T-helper 17 cell (primary cell): ENCODE measurements at regions not wholly inside any gene's neighbourhood (a gene's known extent, or its start where the extent isn't known, plus 50 kb on each side); places are given as distances from the start of the nearest gene placed in this dataset.

Experiments
- ATAC-seq: fragments of 150-1000 bp; cut with Tn5 transposase; 2 replicates; pipeline ENCODE4 v1.10.0; 2021; ENCODE audit warnings: mild to moderate bottlenecking, moderate library complexity
- DNase-seq, 3 donors: peaks; one replicate each; pipeline versions ENCODE4 v3.0.0 to v3.0.0-alpha.2; 2020 to 2021
- H3K9me3 ChIP-seq: one replicate; pipeline ENCODE4 v1.7.0; 2013; ENCODE audit warnings: low read length, mild to moderate bottlenecking; ENCODE audit not compliant: control insufficient read depth, poor library complexity, severe bottlenecking
- H3K27ac Mint-ChIP-seq: one replicate; pipeline ENCODE4 v1.8.0; 2022; ENCODE audit warnings: mild to moderate bottlenecking, moderate library complexity, mixed read lengths
- H3K27me3 Mint-ChIP-seq: one replicate; pipeline ENCODE4 v1.8.0; 2022; ENCODE audit warnings: mixed read lengths
- H3K36me3 Mint-ChIP-seq: one replicate; pipeline ENCODE4 v1.8.0; 2022; ENCODE audit warnings: low read depth, mixed read lengths
- H3K4me1 Mint-ChIP-seq: one replicate; pipeline ENCODE4 v1.8.0; 2022; ENCODE audit warnings: mild to moderate bottlenecking, mixed read lengths
- H3K4me3 Mint-ChIP-seq: one replicate; pipeline ENCODE4 v1.8.0; 2022; ENCODE audit warnings: mild to moderate bottlenecking, moderate library complexity, mixed read lengths

DNA sequence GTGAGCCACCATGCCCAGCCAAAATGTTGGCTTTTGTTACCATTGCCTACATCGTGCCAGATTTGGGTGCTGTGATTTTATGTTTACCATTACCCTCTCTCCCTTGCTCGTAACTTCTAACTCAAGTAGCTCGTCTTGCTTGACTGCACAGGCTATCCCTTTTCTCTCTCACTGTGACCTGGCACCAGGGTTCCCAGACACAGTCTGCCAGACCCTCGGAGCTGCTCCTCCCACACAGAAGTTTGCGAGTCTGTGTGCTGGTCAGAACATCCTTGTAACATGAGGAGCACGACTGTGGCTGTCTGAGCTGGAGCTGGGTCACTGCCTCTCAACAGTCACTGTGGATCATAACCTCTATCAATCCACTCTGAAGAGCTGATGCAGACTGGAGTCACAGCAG lies 152.5 kb upstream of the ACKR3 start:
- no peak for DNase-seq
- no peaks in the 10 kb centered on the region for H3K9me3 ChIP-seq
- Mint-ChIP-seq H3K27me3 (peaks cover 48% of the 10 kb centered on the region), H3K36me3 (peaks cover 3% of the 10 kb centered on the region), H3K27ac (no peak overlapping the region), H3K4me1 (no peaks in the 10 kb centered on the region), H3K4me3 (no peak overlapping the region)
- ATAC-seq = no peak

DNA sequence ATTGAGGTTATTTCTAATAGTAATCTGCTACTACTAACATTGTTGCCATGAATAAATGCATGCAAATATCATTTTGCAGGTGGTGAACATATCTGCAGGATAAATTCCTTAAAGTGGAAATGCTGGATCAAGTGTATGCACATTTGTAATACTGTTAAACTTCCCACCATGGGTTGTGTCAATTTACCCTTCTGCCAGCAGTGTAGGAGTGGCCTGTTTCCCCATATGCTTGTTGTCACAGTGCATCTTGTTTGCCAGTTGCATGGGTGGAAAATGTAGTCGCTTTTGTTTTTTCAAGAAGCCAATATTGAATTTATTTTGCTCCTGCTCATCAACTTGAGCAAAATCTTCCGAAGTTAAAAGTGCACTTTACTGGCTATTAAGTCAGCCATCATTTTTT lies 139.0 kb upstream of the ACKR3 start:
- DNase-seq = no peak
- no peak for ATAC-seq
- peaks cover 3% of the 10 kb centered on the region for H3K36me3 Mint-ChIP-seq
- H3K27ac Mint-ChIP-seq = no peak overlapping the region
- no peak overlapping the region for H3K4me3 Mint-ChIP-seq
- no peaks in the 10 kb centered on the region for H3K4me1 Mint-ChIP-seq
- H3K27me3 Mint-ChIP-seq = peaks cover 40% of the 10 kb centered on the region
- H3K9me3 ChIP-seq = no peaks in the 10 kb centered on the region

DNA sequence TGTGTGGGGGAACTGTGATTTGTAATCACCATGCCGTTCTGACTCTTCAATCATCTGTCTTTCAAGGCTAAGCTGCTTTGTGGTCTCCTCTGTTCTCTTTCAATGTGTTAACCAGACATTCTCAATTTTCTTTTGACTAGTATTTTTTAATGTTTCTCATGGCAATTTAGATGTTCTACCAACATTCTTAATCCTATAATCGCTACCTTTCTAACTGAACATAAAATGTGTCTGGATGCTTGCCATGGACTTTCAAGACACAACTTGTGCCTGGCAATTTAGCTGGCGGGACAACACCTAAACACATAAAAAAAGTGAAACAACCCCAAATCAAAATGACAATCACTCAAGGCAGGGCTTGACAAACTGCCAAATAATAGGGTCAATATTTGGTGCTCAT lies 135.0 kb upstream of the ACKR3 start:
- H3K9me3 ChIP-seq = no peaks in the 10 kb centered on the region
- H3K36me3 Mint-ChIP-seq = peaks cover 3% of the 10 kb centered on the region
- peaks cover 30% of the 10 kb centered on the region for H3K27me3 Mint-ChIP-seq
- no peaks in the 10 kb centered on the region for H3K4me1 Mint-ChIP-seq
- no peak overlapping the region for H3K27ac Mint-ChIP-seq
- DNase-seq (no peak), ATAC-seq (no peak)
- no peak overlapping the region for H3K4me3 Mint-ChIP-seq

- no peaks in the 10 kb centered on the region for H3K4me1 Mint-ChIP-seq
- H3K9me3 ChIP-seq = no peaks in the 10 kb centered on the region
- no peak for ATAC-seq
- H3K27ac Mint-ChIP-seq = no peak overlapping the region
- peaks cover 36% of the 10 kb centered on the region for H3K27me3 Mint-ChIP-seq
- H3K36me3 Mint-ChIP-seq = peaks cover 4% of the 10 kb centered on the region
- no peak for DNase-seq
- no peak overlapping the region for H3K4me3 Mint-ChIP-seq
Measured at GRCh38 chr2:236440110-236440881, 129.3 kb upstream of the ACKR3 start.

DNA sequence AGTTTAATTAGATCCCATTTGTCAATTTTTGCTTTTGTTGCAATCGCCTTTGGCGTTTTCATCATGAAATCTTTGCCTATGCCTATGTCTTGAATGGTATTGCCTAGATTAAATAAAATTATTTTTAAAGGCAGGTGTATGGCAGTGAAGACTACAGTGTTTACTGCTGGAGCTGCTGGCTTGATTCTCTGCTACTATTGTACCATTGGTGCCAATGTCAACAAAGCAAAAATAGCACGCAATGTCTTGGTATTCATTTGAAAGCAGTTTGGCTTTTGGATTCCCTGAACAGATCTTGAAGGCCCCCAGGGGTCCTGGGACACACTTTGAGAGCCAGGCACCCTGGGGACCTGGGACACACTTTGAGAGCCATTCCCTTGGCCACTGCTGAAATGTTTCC lies 125.4 kb upstream of the ACKR3 start:
- no peaks in the 10 kb centered on the region for H3K4me1 Mint-ChIP-seq
- H3K9me3 ChIP-seq = no peaks in the 10 kb centered on the region
- H3K27me3 Mint-ChIP-seq = peaks cover 48% of the 10 kb centered on the region
- ATAC-seq (no peak), DNase-seq (no peak)
- H3K36me3 Mint-ChIP-seq = peaks cover 8% of the 10 kb centered on the region
- no peak overlapping the region for H3K27ac Mint-ChIP-seq
- H3K4me3 Mint-ChIP-seq = no peak overlapping the region

- DNase-seq (no peak), ATAC-seq (no peak)
- H3K9me3 ChIP-seq = no peaks in the 10 kb centered on the region
- Mint-ChIP-seq H3K36me3 (peaks cover 8% of the 10 kb centered on the region), H3K27me3 (peaks cover 50% of the 10 kb centered on the region), H3K27ac (no peak overlapping the region), H3K4me1 (peaks cover 2% of the 10 kb centered on the region), H3K4me3 (no peak overlapping the region)
Measured at GRCh38 chr2:236445678-236446077, 123.9 kb upstream of the ACKR3 start.

- no peaks in the 10 kb centered on the region for H3K9me3 ChIP-seq
- Mint-ChIP-seq H3K27ac (no peak overlapping the region), H3K4me1 (peaks cover 2% of the 10 kb centered on the region), H3K36me3 (peaks cover 8% of the 10 kb centered on the region), H3K27me3 (peaks cover 52% of the 10 kb centered on the region), H3K4me3 (no peak overlapping the region)
- no peak for ATAC-seq
- DNase-seq = no peak
Measured at GRCh38 chr2:236446521-236446920, 123.1 kb upstream of the ACKR3 start.

GRCh38 chr2:236449167-236449761 lies 120.4 kb upstream of the ACKR3 start:
- Mint-ChIP-seq H3K4me3 (no peak overlapping the region), H3K36me3 (peaks cover 8% of the 10 kb centered on the region), H3K27me3 (peaks cover 45% of the 10 kb centered on the region), H3K4me1 (peaks cover 2% of the 10 kb centered on the region), H3K27ac (no peak overlapping the region)
- DNase-seq (no peak), ATAC-seq (no peak)
- no peaks in the 10 kb centered on the region for H3K9me3 ChIP-seq

GRCh38 chr2:236452238-236452637 lies 117.4 kb upstream of the ACKR3 start:
- H3K9me3 ChIP-seq = no peaks in the 10 kb centered on the region
- H3K27me3 Mint-ChIP-seq = peaks cover 42% of the 10 kb centered on the region
- H3K36me3 Mint-ChIP-seq = peaks cover 2% of the 10 kb centered on the region
- no peak for DNase-seq
- H3K4me3 Mint-ChIP-seq = no peak overlapping the region
- H3K27ac Mint-ChIP-seq = no peak overlapping the region
- no peak for ATAC-seq
- H3K4me1 Mint-ChIP-seq = peaks cover 2% of the 10 kb centered on the region

DNA sequence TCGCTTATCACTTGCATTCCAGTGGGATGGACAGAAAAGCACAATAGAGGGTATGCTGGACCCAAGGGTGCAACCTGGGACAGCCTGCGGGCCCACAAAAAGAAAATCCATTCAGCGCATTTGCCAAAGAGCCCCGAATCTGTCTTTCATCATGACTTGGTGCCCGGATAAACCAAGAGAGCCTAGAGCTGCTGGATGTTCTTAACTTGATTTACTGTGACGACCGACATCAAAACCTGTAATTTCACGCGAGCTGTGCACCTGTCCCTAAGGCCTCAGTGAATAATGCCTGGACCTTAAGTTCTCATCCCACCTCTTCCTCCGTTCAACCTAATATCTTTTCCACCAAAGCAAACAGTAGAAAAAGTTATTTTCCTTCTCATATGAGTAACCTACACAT lies 115.5 kb upstream of the ACKR3 start:
- no peaks in the 10 kb centered on the region for H3K9me3 ChIP-seq
- ATAC-seq (no peak), DNase-seq (no peak)
- Mint-ChIP-seq H3K4me3 (no peak overlapping the region), H3K4me1 (peaks cover 2% of the 10 kb centered on the region), H3K36me3 (peaks cover 2% of the 10 kb centered on the region), H3K27me3 (peaks cover 40% of the 10 kb centered on the region), H3K27ac (no peak overlapping the region)

- DNase-seq = no peak
- no peaks in the 10 kb centered on the region for H3K4me1 Mint-ChIP-seq
- peaks cover 21% of the 10 kb centered on the region for H3K27me3 Mint-ChIP-seq
- no peaks in the 10 kb centered on the region for H3K9me3 ChIP-seq
- no peak for ATAC-seq
- no peak overlapping the region for H3K4me3 Mint-ChIP-seq
- peaks cover 2% of the 10 kb centered on the region for H3K36me3 Mint-ChIP-seq
- no peak overlapping the region for H3K27ac Mint-ChIP-seq
Measured at GRCh38 chr2:236459393-236459792, 110.2 kb upstream of the ACKR3 start.

DNA sequence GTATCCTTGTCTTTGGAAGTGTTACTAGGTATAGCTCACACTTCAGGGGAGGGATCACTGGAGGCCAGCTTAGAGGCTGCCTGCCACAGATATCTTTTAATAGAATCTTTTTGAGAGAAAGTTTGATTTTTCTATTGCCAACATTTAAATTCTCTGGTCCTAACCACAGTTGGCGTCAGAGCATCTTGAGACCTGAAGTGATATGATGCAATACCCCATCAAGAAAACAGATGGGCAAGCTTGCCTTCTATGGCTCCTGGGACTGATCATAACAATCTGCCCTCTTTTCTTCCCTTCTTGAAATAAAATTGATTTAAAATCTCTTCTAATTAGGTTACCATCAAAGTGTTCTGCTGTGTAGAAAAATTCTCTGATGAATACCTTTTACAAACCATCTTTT lies 105.5 kb upstream of the ACKR3 start:
- Mint-ChIP-seq H3K4me3 (no peak overlapping the region), H3K27me3 (peaks cover 7% of the 10 kb centered on the region), H3K36me3 (peaks cover 2% of the 10 kb centered on the region), H3K4me1 (no peaks in the 10 kb centered on the region), H3K27ac (no peak overlapping the region)
- DNase-seq (no peak), ATAC-seq (no peak)
- H3K9me3 ChIP-seq = no peaks in the 10 kb centered on the region

- Mint-ChIP-seq H3K4me1 (no peaks in the 10 kb centered on the region), H3K27ac (no peak overlapping the region), H3K27me3 (peaks cover 21% of the 10 kb centered on the region), H3K4me3 (no peak overlapping the region), H3K36me3 (peaks cover 2% of the 10 kb centered on the region)
- ATAC-seq (no peak), DNase-seq (no peak)
- no peaks in the 10 kb centered on the region for H3K9me3 ChIP-seq
Measured at GRCh38 chr2:236472720-236473495, 96.7 kb upstream of the ACKR3 start.
